WI38 (cell line): ENCODE measurements at regions not wholly inside any gene's neighbourhood (a gene's known extent, or its start where the extent isn't known, plus 50 kb on each side); places are given as distances from the start of the nearest gene placed in this dataset.

Experiments used
- H3K4me3 ChIP-seq: 2 replicates; pipeline ENCODE4 v1.5.1; 2011; ENCODE audit warnings: low read depth, mild to moderate bottlenecking, control low read depth, low read length
- CTCF ChIP-seq: IDR thresholded peaks from 2 replicates; pipeline ENCODE4 v1.5.1; 2012; ENCODE audit warnings: low read depth, mild to moderate bottlenecking, control low read depth, low read length

GRCh38 chr5:115072266-115073064 is 97.2 kb downstream of the TRIM36 start:
- TF ChIP-seq CTCF: no peak
- no peak overlapping the region for H3K4me3 ChIP-seq

GRCh38 chr5:115070737-115071136 is 99.0 kb downstream of the TRIM36 start:
- H3K4me3 ChIP-seq: no peak overlapping the region
- TF ChIP-seq CTCF: no peak

GRCh38 chr5:115069087-115069968 is 100.4 kb downstream of the TRIM36 start:
- TF ChIP-seq CTCF: peak; percentile 41
- no peak overlapping the region for H3K4me3 ChIP-seq

- no peak overlapping the region for H3K4me3 ChIP-seq
- no peak for TF ChIP-seq CTCF
Observed at GRCh38 chr5:115068239-115069086, 101.2 kb downstream of the TRIM36 start.

GRCh38 chr5:115064380-115064779 is 105.3 kb downstream of the TRIM36 start:
- TF ChIP-seq CTCF: no peak
- H3K4me3 ChIP-seq: no peak overlapping the region

- TF ChIP-seq CTCF: no peak
- H3K4me3 ChIP-seq: no peak overlapping the region
Observed at GRCh38 chr5:115054387-115054951, 115.2 kb downstream of the TRIM36 start.
